Neural cell (in vitro differentiated cells): ENCODE measurements at regions not wholly inside any gene's neighbourhood (a gene's known extent, or its start where the extent isn't known, plus 50 kb on each side); places are given as distances from the start of the nearest gene placed in this dataset.

ENCODE experiments used
- H2AFZ ChIP-seq: fragments of 200-600, 300-800 bp; sonication (generic), shearing (Covaris generic); 2 replicates; pipeline ENCODE4 v1.6.0; 2014; ENCODE audit warnings: low read depth, mild to moderate bottlenecking, antibody characterized with exemption, low read length, moderate library complexity
- H3F3A ChIP-seq: fragments of 200-600 bp; shearing (Covaris generic); 2 replicates; pipeline ENCODE4 v1.6.1; 2016; ENCODE audit warnings: mild to moderate bottlenecking, moderate library complexity, mixed read lengths, antibody characterized with exemption, low read length; ENCODE audit not compliant: insufficient read depth, poor library complexity, severe bottlenecking
- H3K27ac ChIP-seq: fragments of 200-600, 300-800 bp; sonication (generic), shearing (Covaris generic); 2 replicates; pipeline ENCODE4 v1.5.1; 2014; ENCODE audit warnings: mild to moderate bottlenecking, low read length, moderate library complexity
- H3K27me3 ChIP-seq: fragments of 300-800, 200-600 bp; sonication (generic), shearing (Covaris generic); 2 replicates; pipeline ENCODE4 v1.6.0; 2014; ENCODE audit warnings: mild to moderate bottlenecking, low read depth, low read length, moderate library complexity; ENCODE audit not compliant: insufficient read depth
- H3K36me3 ChIP-seq: fragments of 300-800, 200-600 bp; sonication (generic), shearing (Covaris generic); 2 replicates; pipeline ENCODE4 v1.5.1; 2014; ENCODE audit warnings: mild to moderate bottlenecking, antibody characterized with exemption, low read length, moderate library complexity; ENCODE audit not compliant: insufficient read depth
- H3K4me2 ChIP-seq: fragments of 300-800, 200-600 bp; sonication (generic), shearing (Covaris generic); 2 replicates; pipeline ENCODE4 v1.6.0; 2014; ENCODE audit warnings: mild to moderate bottlenecking, low read length
- H3K4me3 ChIP-seq: fragments of 300-800, 200-600 bp; sonication (generic), shearing (Covaris generic); 2 replicates; pipeline ENCODE4 v1.5.1; 2014; ENCODE audit warnings: mild to moderate bottlenecking, low read length, moderate library complexity
- H3K79me2 ChIP-seq: fragments of 200-600 bp; shearing (Covaris generic); replicated peaks from 2 replicates; pipeline ENCODE4 v1.6.0; 2014; ENCODE audit warnings: mild to moderate bottlenecking, low read length, moderate library complexity; ENCODE audit not compliant: insufficient read depth
- H3K9ac ChIP-seq: fragments of 300-800, 200-600 bp; sonication (generic), shearing (Covaris generic); 2 replicates; pipeline ENCODE4 v1.6.1; 2016; ENCODE audit warnings: mild to moderate bottlenecking, low read length, mixed read lengths
- H3K9me2 ChIP-seq: fragments of 200-600 bp; shearing (Covaris generic); 2 replicates; pipeline ENCODE4 v1.6.1; 2016; ENCODE audit warnings: mild to moderate bottlenecking, low read length, mixed read lengths; ENCODE audit not compliant: insufficient read depth
- H3K9me3 ChIP-seq: fragments of 200-600, 300-800 bp; sonication (generic), shearing (Covaris generic); 2 replicates; pipeline ENCODE4 v1.6.1; 2016; ENCODE audit warnings: mild to moderate bottlenecking, mixed run types, low read length, moderate library complexity, mixed read lengths
- H4K20me1 ChIP-seq: fragments of 200-600 bp; shearing (Covaris generic); 2 replicates; pipeline ENCODE4 v1.6.1; 2016; ENCODE audit warnings: mild to moderate bottlenecking, mixed run types; ENCODE audit not compliant: insufficient read depth
- EP300 ChIP-seq: fragments of 450-650 bp; conservative IDR thresholded peaks from 2 replicates; pipeline ENCODE4 v1.6.1; 2014; ENCODE audit warnings: antibody characterized with exemption, mild to moderate bottlenecking, moderate library complexity; ENCODE audit not compliant: poor library complexity, severe bottlenecking
- MXI1 ChIP-seq: fragments of 450-650 bp; conservative IDR thresholded peaks from 2 replicates; pipeline ENCODE4 v1.6.1; 2014; ENCODE audit warnings: antibody characterized with exemption, mild to moderate bottlenecking; ENCODE audit not compliant: poor library complexity, severe bottlenecking
- POLR2AphosphoS5 ChIP-seq: IDR thresholded peaks from 2 replicates; pipeline ENCODE4 v1.6.1; 2012
- RAD21 ChIP-seq: fragments of 450-650 bp; conservative IDR thresholded peaks from 2 replicates; pipeline ENCODE4 v1.6.1; 2014; ENCODE audit warnings: antibody characterized with exemption, mild to moderate bottlenecking, moderate library complexity
- SMC3 ChIP-seq: fragments of 450-650 bp; conservative IDR thresholded peaks from 2 replicates; pipeline ENCODE4 v1.6.1; 2014; ENCODE audit warnings: antibody characterized with exemption, mild to moderate bottlenecking, moderate library complexity; ENCODE audit not compliant: poor library complexity
- TAF1 ChIP-seq: IDR thresholded peaks from 2 replicates; pipeline ENCODE4 v1.6.1; 2012; ENCODE audit warnings: low read depth
- TF ChIP-seq, protein P1 (sequence below): fragments of 450-650 bp; IDR thresholded peaks from 2 replicates; pipeline ENCODE4 v1.5.1; 2014; ENCODE audit warnings: antibody characterized with exemption, mild to moderate bottlenecking, moderate library complexity; ENCODE audit not compliant: poor library complexity, severe bottlenecking
- TF ChIP-seq, protein P2 (sequence below): IDR thresholded peaks from 2 replicates; pipeline ENCODE4 v1.6.1; 2012; ENCODE audit warnings: borderline replicate concordance

- H3K9me3 ChIP-seq, result no peaks in the 10 kb centered on the region
- no peak overlapping the region for H3K4me3 ChIP-seq
- H3K9me2 ChIP-seq, result no peaks in the 10 kb centered on the region
- no peak overlapping the region for H2AFZ ChIP-seq
- TF ChIP-seq, protein P1, sequence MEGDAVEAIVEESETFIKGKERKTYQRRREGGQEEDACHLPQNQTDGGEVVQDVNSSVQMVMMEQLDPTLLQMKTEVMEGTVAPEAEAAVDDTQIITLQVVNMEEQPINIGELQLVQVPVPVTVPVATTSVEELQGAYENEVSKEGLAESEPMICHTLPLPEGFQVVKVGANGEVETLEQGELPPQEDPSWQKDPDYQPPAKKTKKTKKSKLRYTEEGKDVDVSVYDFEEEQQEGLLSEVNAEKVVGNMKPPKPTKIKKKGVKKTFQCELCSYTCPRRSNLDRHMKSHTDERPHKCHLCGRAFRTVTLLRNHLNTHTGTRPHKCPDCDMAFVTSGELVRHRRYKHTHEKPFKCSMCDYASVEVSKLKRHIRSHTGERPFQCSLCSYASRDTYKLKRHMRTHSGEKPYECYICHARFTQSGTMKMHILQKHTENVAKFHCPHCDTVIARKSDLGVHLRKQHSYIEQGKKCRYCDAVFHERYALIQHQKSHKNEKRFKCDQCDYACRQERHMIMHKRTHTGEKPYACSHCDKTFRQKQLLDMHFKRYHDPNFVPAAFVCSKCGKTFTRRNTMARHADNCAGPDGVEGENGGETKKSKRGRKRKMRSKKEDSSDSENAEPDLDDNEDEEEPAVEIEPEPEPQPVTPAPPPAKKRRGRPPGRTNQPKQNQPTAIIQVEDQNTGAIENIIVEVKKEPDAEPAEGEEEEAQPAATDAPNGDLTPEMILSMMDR, result no peak
- no peak for TF ChIP-seq SMC3
- TF ChIP-seq MXI1, result no peak
- no peak for TF ChIP-seq POLR2AphosphoS5
- no peak overlapping the region for H3K9ac ChIP-seq
- no peaks in the 10 kb centered on the region for H3K36me3 ChIP-seq
- no peak overlapping the region for H3K4me2 ChIP-seq
- no peak overlapping the region for H3K27ac ChIP-seq
- H3K27me3 ChIP-seq, result no peaks in the 10 kb centered on the region
- no peaks in the 10 kb centered on the region for H3F3A ChIP-seq
- no peaks in the 10 kb centered on the region for H3K79me2 ChIP-seq
- H4K20me1 ChIP-seq, result no peaks in the 10 kb centered on the region
Observed at GRCh38 chr13:90545070-90545840, 802.2 kb upstream of the MIR17HG start.

GRCh38 chr13:90547272-90547790 is 800.2 kb upstream of the MIR17HG start:
- H3K9me2 ChIP-seq, result no peaks in the 10 kb centered on the region
- no peak overlapping the region for H2AFZ ChIP-seq
- TF ChIP-seq MXI1, result no peak
- no peak overlapping the region for H3K4me3 ChIP-seq
- H3K79me2 ChIP-seq, result no peaks in the 10 kb centered on the region
- H3K27me3 ChIP-seq, result no peaks in the 10 kb centered on the region
- no peak overlapping the region for H3K9ac ChIP-seq
- no peaks in the 10 kb centered on the region for H3F3A ChIP-seq
- H3K27ac ChIP-seq, result no peak overlapping the region
- H3K4me2 ChIP-seq, result no peak overlapping the region
- no peaks in the 10 kb centered on the region for H4K20me1 ChIP-seq
- H3K9me3 ChIP-seq, result no peaks in the 10 kb centered on the region
- no peaks in the 10 kb centered on the region for H3K36me3 ChIP-seq

DNA sequence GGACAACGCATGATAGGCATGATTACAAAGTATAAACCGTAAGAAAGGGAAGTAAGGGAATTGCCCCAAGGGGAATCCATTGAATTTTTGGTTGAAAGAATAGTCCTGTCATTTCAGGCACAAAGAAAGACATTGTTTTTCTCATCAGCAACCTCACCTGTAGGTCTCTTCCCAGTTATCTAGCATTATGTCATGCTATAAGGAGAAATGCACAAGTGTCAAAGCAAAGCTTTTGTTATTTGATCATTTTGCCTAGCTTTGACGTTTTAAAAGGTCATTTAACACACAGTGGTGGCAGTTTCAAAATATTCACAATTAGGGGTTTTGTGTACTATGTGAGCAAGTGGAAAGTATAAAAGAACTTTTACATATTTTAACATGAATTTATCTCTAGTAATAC is 796.2 kb upstream of the MIR17HG start:
- no peaks in the 10 kb centered on the region for H3K9me3 ChIP-seq
- no peaks in the 10 kb centered on the region for H3K36me3 ChIP-seq
- H2AFZ ChIP-seq, result no peak overlapping the region
- no peak overlapping the region for H3K4me3 ChIP-seq
- no peaks in the 10 kb centered on the region for H4K20me1 ChIP-seq
- H3K27ac ChIP-seq, result no peak overlapping the region
- H3F3A ChIP-seq, result no peaks in the 10 kb centered on the region
- H3K79me2 ChIP-seq, result no peaks in the 10 kb centered on the region
- H3K9me2 ChIP-seq, result no peaks in the 10 kb centered on the region
- no peak overlapping the region for H3K4me2 ChIP-seq
- H3K9ac ChIP-seq, result no peak overlapping the region
- no peaks in the 10 kb centered on the region for H3K27me3 ChIP-seq
- peak; percentile 53 for TF ChIP-seq POLR2AphosphoS5
- TF ChIP-seq RAD21, result no peak
- TF ChIP-seq, protein P2, sequence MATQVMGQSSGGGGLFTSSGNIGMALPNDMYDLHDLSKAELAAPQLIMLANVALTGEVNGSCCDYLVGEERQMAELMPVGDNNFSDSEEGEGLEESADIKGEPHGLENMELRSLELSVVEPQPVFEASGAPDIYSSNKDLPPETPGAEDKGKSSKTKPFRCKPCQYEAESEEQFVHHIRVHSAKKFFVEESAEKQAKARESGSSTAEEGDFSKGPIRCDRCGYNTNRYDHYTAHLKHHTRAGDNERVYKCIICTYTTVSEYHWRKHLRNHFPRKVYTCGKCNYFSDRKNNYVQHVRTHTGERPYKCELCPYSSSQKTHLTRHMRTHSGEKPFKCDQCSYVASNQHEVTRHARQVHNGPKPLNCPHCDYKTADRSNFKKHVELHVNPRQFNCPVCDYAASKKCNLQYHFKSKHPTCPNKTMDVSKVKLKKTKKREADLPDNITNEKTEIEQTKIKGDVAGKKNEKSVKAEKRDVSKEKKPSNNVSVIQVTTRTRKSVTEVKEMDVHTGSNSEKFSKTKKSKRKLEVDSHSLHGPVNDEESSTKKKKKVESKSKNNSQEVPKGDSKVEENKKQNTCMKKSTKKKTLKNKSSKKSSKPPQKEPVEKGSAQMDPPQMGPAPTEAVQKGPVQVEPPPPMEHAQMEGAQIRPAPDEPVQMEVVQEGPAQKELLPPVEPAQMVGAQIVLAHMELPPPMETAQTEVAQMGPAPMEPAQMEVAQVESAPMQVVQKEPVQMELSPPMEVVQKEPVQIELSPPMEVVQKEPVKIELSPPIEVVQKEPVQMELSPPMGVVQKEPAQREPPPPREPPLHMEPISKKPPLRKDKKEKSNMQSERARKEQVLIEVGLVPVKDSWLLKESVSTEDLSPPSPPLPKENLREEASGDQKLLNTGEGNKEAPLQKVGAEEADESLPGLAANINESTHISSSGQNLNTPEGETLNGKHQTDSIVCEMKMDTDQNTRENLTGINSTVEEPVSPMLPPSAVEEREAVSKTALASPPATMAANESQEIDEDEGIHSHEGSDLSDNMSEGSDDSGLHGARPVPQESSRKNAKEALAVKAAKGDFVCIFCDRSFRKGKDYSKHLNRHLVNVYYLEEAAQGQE, result no peak
- no peak for TF ChIP-seq TAF1
- peak; percentile 74 for TF ChIP-seq EP300
- TF ChIP-seq, protein P1, result no peak
